MV-4-11 (cell line): ENCODE measurements at regions not wholly inside any gene's neighbourhood (a gene's known extent, or its start where the extent isn't known, plus 50 kb on each side); places are given as distances from the start of the nearest gene placed in this dataset.
"Not testable (repeated sequence)": the region's sequence is repeated elsewhere in the genome, so short reads cannot be mapped to it uniquely, and the experiment has no call there.

Experiments used
- DNase-seq: peaks from one replicate; lab custom pipeline; 2025; lab: John Stamatoyannopoulos, UW

DNA sequence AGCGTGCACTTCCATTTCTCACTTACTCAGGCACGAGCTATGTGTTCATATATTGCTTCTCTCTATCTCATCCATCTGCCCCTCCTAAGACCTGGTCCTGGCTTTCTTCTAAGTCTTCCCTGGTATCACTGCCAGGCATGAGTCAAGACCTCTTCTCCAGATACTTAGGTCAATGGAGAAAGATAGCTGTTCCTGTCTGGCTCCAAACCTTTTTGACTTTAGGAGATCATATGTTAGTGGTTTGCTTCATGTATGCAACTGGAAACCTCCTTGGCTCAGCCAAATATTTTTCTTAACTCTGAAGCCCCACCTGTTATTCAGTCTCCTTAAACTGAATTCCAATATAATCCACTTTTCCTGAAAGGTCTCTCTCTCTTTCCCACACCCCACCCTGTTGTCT, 211.6 kb upstream of the PTBP2 start:
- DNase-seq, result no peak

DNA sequence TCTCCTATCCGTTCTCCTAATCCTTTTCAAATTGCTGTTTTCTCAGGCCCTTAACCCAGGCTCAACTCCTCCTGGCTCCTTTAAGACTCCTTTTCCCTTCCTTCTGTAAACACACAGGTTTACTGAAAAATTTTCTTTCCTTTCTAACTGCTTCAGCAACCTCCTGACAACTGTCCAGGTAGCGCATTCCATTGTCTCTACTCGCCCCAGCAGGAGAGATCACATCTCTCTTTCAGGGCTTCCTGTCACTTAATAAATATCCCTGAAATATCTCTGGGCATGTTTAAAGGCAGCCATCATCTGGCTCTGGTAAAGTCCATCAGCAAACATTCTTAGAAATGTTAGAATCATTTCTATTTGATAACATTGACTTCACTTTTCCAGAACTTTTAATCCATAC, 211.2 kb upstream of the PTBP2 start:
- no peak for DNase-seq

DNA sequence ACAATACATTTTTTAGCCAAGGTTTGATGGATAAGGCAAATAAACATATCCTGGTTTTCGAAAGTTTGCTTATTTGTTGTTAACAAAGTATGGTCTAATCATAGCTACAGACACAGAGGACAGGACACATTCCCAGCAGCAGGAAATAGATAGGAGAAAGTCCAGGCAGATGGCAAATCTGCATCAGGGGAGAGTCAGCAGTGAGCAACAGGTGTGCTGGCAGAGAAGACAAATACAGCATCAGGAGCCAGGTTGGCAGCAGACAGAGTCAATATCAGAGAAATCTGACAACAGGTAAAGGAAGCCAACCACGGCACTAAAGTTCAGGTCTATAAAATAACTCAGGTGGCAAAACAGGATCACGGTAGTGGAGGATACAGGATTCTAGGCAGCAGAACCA, 210.7 kb upstream of the PTBP2 start:
- DNase-seq, result no peak

DNA sequence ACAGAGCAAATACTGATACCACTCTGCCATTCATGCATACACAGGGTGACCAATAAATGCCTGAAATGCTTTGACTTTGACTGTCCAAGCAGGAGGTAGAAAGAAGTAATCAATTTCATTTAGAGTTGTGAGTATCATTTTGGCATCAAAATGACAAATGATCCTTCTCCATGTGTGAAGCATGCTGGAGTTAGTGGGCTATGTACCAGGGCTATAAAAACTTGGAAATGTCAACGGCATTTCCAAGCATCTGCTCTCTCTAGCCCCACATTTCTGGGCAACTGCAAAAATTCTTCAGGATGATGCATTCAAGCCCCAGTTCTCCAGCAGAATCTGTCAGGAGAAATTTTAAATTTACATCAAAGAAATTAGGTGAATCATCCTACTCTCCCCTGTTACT, 208.4 kb upstream of the PTBP2 start:
- no peak for DNase-seq

- peak; percentile 40 for DNase-seq
Observed at GRCh38 chr1:96515430-96515829, 206.2 kb upstream of the PTBP2 start.

- peak; percentile 79 for DNase-seq
Observed at GRCh38 chr1:96515925-96516324, 205.7 kb upstream of the PTBP2 start.

- no peak for DNase-seq
Observed at GRCh38 chr1:96519851-96520578, 201.6 kb upstream of the PTBP2 start.

DNA sequence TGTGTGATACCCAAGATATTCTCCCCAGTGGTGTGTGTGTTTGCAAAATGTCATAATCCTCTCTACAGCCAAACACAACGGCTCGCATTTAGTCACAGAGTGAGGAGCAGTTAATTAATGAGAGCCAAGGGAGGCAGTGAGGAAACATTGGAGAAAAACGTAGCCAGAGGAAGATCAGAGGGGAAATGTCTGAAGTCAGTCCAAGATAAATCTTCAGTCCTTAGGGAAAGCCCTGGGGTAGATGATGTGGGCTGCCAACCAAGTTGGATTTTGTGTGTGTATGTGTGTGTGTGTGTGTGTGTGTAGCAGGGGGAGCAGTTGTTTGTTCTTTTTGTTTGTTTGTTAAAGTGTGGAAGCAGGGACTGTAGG, 201.0 kb upstream of the PTBP2 start:
- DNase-seq, result no peak

GRCh38 chr1:96521010-96521409, 200.6 kb upstream of the PTBP2 start:
- DNase-seq, result no peak

DNA sequence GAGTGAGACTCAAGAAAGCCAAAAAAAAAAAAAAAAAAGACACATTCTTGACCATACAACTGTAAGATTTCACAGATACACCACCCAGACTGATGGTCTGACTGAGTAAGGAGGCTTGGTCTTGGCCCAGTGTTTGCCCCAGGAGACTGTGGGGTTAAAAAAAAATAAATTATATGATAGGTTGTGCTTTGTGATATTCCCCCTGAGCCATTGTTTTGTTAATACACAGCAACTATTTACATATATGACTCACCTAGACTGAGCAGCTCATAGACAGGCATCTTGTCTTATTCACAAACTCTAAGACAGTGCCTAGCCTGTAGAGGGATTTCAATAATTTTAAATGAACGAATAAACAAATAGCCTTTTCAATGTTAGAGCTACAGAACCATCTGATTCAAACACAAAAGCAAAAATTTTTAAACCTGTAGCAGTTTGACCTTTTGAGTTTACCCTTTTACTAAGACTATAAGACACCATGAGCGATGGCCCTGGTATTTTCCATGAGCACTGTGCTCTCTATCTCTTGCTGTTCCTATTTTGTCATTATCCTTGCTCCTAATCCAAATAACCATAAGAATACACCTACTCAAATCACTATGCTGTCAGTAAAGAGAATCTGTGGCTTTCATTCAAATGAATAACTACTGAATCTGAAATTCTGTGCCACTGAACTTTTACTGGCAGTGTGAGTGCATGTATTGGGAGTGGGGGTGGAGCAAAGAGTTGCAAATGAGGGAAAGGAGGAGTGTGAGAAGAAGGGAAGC, 199.4 kb upstream of the PTBP2 start:
- DNase-seq, result no peak

- DNase-seq, result no peak
Observed at GRCh38 chr1:96522927-96523326, 198.7 kb upstream of the PTBP2 start.

DNA sequence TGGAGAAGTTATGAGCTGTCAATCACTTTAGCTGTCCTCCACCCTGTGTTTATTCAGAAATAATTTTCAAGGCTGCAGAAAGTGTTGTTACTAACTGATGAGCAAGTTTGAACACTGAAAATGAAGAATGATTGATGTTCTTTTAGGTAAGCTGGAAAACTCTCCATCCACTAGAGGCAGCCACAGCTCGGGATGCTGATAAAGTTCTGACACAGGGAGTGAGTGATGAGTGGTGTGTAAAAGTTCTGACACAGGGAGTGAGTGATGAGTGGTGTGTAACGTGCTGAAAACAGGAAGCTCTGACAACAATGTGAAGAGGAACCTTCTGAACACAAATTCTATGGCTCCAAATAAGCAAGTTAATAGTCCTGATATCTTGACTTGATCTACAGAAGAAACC, 197.5 kb upstream of the PTBP2 start:
- peak; percentile 54 for DNase-seq

- no peak for DNase-seq
Observed at GRCh38 chr1:96525657-96526557, 195.7 kb upstream of the PTBP2 start.

- DNase-seq, result not testable (repeated sequence)
Observed at GRCh38 chr1:96528672-96529071, 192.9 kb upstream of the PTBP2 start.

GRCh38 chr1:96533820-96534219, 187.8 kb upstream of the PTBP2 start:
- no peak for DNase-seq

GRCh38 chr1:96536581-96536980, 185.0 kb upstream of the PTBP2 start:
- DNase-seq, result no peak

- no peak for DNase-seq
Observed at GRCh38 chr1:96538111-96538641, 183.4 kb upstream of the PTBP2 start.

GRCh38 chr1:96538883-96539282, 182.7 kb upstream of the PTBP2 start:
- DNase-seq, result no peak

GRCh38 chr1:96541491-96541890, 180.1 kb upstream of the PTBP2 start:
- DNase-seq, result no peak

DNA sequence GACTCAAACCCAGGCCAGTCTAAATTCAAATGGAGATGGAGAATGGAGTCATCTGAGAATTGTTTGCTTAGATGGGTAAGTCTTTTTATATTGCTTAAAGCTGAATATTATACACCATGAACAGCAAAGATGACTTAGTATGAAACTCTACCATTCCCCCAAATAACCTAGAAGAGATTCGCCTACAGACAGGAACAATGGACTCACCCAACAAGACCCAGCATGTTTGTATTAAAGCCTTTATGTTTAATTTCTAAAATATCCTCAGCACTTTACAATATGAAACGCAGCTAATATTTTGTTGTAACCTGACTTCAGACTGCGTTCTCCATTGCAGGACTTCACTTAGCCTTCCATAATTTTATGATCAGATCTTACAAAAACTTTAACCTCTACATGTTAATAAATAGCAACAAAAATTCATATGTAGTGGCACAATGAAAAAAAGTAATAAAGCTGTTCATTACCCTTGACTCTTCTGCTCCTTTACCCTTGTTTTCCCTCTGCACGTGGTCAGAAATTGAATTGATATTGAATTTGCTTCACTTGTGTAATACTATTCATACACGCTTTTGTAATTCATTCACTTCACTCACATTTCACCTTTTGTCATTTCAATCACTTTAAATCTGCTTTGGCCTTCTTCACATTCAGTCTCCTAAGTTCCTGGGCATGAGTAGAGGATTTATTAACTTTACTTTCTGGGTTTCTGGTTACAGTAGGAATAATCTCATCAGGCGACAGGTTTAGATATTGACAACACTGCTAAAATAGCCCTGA, 177.3 kb upstream of the PTBP2 start:
- DNase-seq, result no peak

DNA sequence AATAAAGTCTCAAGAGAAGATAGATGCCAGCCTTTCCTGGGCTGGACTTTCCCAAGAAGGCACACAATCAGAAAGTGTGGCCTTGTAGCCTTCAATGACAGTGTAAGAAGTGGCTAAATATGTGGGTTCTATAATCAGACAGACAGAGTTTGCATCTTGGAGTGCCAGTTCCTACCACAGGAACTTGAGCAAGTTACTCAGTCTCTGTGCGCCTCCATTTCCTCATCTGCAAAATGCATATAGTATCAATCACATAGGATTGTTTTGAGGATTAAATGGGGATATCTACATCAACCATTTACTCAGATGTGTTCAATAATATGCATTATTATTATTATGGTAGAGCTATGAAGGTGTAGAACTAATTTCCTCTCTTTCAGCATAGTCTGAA, 176.8 kb upstream of the PTBP2 start:
- DNase-seq, result no peak
